SH-SY5Y (cell line): ENCODE measurements at regions not wholly inside any gene's neighbourhood (a gene's known extent, or its start where the extent isn't known, plus 50 kb on each side); places are given as distances from the start of the nearest gene placed in this dataset.

Experiments used
- GATA2 ChIP-seq: IDR thresholded peaks from 2 replicates; pipeline ENCODE4 v1.6.1; 2011; ENCODE audit warnings: mild to moderate bottlenecking, low read depth, low read length
- GATA3 ChIP-seq: IDR thresholded peaks from 2 replicates; pipeline ENCODE4 v1.6.1; 2011; ENCODE audit warnings: low read depth, mild to moderate bottlenecking, low read length, moderate library complexity

DNA sequence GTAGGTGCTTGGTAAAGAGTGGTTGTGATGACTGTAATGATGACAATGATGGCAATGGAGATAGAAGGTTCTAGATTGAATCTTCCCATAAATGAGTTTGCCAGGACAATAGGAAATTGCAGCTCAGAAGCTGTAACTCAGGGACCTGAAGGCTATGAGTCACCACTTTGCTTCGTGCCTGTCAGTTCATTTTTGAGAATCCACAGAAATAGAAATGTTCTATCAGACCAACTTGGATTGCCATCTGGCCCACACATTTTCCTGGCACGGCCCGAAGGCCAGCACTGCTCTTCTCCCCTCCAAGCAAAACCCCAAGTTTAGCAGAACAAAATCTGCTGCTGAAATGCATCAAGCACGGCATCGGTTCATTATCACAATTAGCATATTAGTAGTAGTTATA lies 1127.0 kb downstream of the BCL11B start:
- TF ChIP-seq GATA2: no peak
- TF ChIP-seq GATA3: no peak
